CD4-positive, alpha-beta T cell (primary cell): ENCODE measurements at regions not wholly inside any gene's neighbourhood (a gene's known extent, or its start where the extent isn't known, plus 50 kb on each side); places are given as distances from the start of the nearest gene placed in this dataset.

Experiments
- ATAC-seq: fragments of 200-7000 bp; cut with Tn5 transposase; one replicate; pipeline ENCODE4 v1.10.0; 2022; ENCODE audit warnings: mild to moderate bottlenecking; ENCODE audit not compliant: poor library complexity
- CTCF ChIA-PET: fragments of 350-600 bp; sonication (Branson Sonifier 250); formaldehyde crosslinking; loops from one replicate; lab custom pipeline; 2021; ENCODE audit warnings: antibody characterized with exemption, inconsistent platforms; lab: Charles Lee
- POLR2A ChIA-PET: fragments of 350-600 bp; sonication (Branson Sonifier 250); formaldehyde crosslinking; loops from one replicate; lab custom pipeline; 2021; ENCODE audit warnings: antibody characterized with exemption, inconsistent platforms; lab: Charles Lee
- DNase-seq, 14 experiments: peaks; one replicate each; pipeline ENCODE4 v3.0.0-alpha.2; 2013 to 2020; ENCODE audit warnings: mixed read lengths in 2 of 14
- H3K27ac ChIP-seq, 2 donors: one replicate each; pipeline versions ENCODE4 v1.5.1 to v1.7.0; 2013; ENCODE audit warnings: low read length in 2 of 2, low read depth in 1 of 2, mild to moderate bottlenecking in 1 of 2
- H3K27me3 ChIP-seq, 2 experiments: 1 replicate in 1 of 2; 2 replicates in 1 of 2; pipeline versions ENCODE4 v1.6.1 to v1.7.0; 2013; ENCODE audit warnings: low read length in 2 of 2, control low read depth in 1 of 2, mild to moderate bottlenecking in 1 of 2, moderate library complexity in 1 of 2; ENCODE audit not compliant: insufficient read depth in 2 of 2, control insufficient read depth in 1 of 2
- H3K36me3 ChIP-seq: one replicate; pipeline ENCODE4 v1.6.1; 2013; ENCODE audit warnings: low read length, control low read depth; ENCODE audit not compliant: insufficient read depth
- H3K4me1 ChIP-seq: one replicate; pipeline ENCODE4 v1.6.1; 2013; ENCODE audit warnings: low read length, control low read depth; ENCODE audit not compliant: insufficient read depth
- H3K4me3 ChIP-seq: one replicate; pipeline ENCODE4 v1.5.1; 2013; ENCODE audit warnings: mild to moderate bottlenecking, low read length, moderate library complexity
- H3K9me3 ChIP-seq, 2 experiments: 1 replicate in 1 of 2; 2 replicates in 1 of 2; pipeline versions ENCODE4 v1.6.1 to v1.7.0; 2013; ENCODE audit warnings: low read length in 2 of 2, mild to moderate bottlenecking in 2 of 2, control low read depth in 1 of 2, moderate library complexity in 1 of 2; ENCODE audit not compliant: control insufficient read depth in 1 of 2, insufficient read depth in 1 of 2
- H3K27ac Mint-ChIP-seq: one replicate; pipeline ENCODE4 v1.8.0; 2020; ENCODE audit warnings: mixed read lengths
- H3K27me3 Mint-ChIP-seq: one replicate; pipeline ENCODE4 v1.8.0; 2021; ENCODE audit warnings: mixed read lengths
- H3K36me3 Mint-ChIP-seq: one replicate; pipeline ENCODE4 v1.8.0; 2021; ENCODE audit warnings: low read depth, mixed read lengths
- H3K4me1 Mint-ChIP-seq: one replicate; pipeline ENCODE4 v1.8.0; 2021; ENCODE audit warnings: low read depth, mixed read lengths
- H3K4me3 Mint-ChIP-seq: one replicate; pipeline ENCODE4 v1.8.0; 2020; ENCODE audit warnings: mild to moderate bottlenecking, mixed read lengths
- H3K9me3 Mint-ChIP-seq: one replicate; pipeline ENCODE4 v1.8.0; 2020; ENCODE audit warnings: mixed read lengths
- CTCF ChIP-seq: fragments of 200-600 bp; IDR thresholded peaks from one replicate; pipeline ENCODE4 v1.8.0; 2022; ENCODE audit warnings: antibody characterized with exemption, mild to moderate bottlenecking
- intact Hi-C, 2 experiments: fragments of 100-400 bp; cut with DNase I in 1 of 2; cut with micrococcal nuclease in 1 of 2; formaldehyde crosslinking; loops; one replicate each; pipeline versions ENCODE4 v1.15.1 to v1.9.0; 2023 to 2025; cut with DNase I, micrococcal nuclease

GRCh38 chr2:14533131-14533757 lies 99.3 kb upstream of the LRATD1 start:
- no peaks in the 10 kb centered on the region for H3K36me3 ChIP-seq
- H3K27ac ChIP-seq: no peak overlapping the region
- no peak overlapping the region for H3K4me3 Mint-ChIP-seq
- TF ChIP-seq CTCF: no peak
- H3K4me3 ChIP-seq: no peak overlapping the region
- H3K27me3 Mint-ChIP-seq: no peaks in the 10 kb centered on the region
- intact Hi-C loops: no loop called here
- POLR2A ChIA-PET: no interaction called here
- CTCF ChIA-PET: no interaction called here
- no peak overlapping the region for H3K27ac Mint-ChIP-seq
- no peaks in the 10 kb centered on the region for H3K4me1 ChIP-seq
- no peaks in the 10 kb centered on the region for H3K36me3 Mint-ChIP-seq
- ATAC-seq: no peak
- no peak for DNase-seq
- no peaks in the 10 kb centered on the region for H3K4me1 Mint-ChIP-seq
- H3K27me3 ChIP-seq: no peaks in the 10 kb centered on the region
- H3K9me3 ChIP-seq: peaks cover 0 to 5% of the 10 kb centered on the region in 2 experiments
- H3K9me3 Mint-ChIP-seq: no peaks in the 10 kb centered on the region

GRCh38 chr2:14535156-14535555 lies 97.4 kb upstream of the LRATD1 start:
- H3K27me3 ChIP-seq: no peaks in the 10 kb centered on the region
- Mint-ChIP-seq H3K9me3 (no peaks in the 10 kb centered on the region), H3K4me1 (no peaks in the 10 kb centered on the region), H3K36me3 (no peaks in the 10 kb centered on the region), H3K4me3 (no peak overlapping the region), H3K27me3 (no peaks in the 10 kb centered on the region), H3K27ac (no peak overlapping the region)
- H3K36me3 ChIP-seq: no peaks in the 10 kb centered on the region
- intact Hi-C loops: no loop called here
- ChIA-PET POLR2A (no interaction called here), CTCF (no interaction called here)
- H3K4me1 ChIP-seq: no peaks in the 10 kb centered on the region
- TF ChIP-seq CTCF: no peak
- DNase-seq (no peak), ATAC-seq (no peak)
- peaks cover 0 to 5% of the 10 kb centered on the region in 2 experiments for H3K9me3 ChIP-seq
- H3K27ac ChIP-seq: no peak overlapping the region
- H3K4me3 ChIP-seq: no peak overlapping the region

- H3K27me3 ChIP-seq: no peaks in the 10 kb centered on the region
- no peak for DNase-seq
- no peak for TF ChIP-seq CTCF
- no peak overlapping the region for H3K4me3 Mint-ChIP-seq
- H3K27ac Mint-ChIP-seq: no peak overlapping the region
- ATAC-seq: no peak
- POLR2A ChIA-PET: no interaction called here
- no peaks in the 10 kb centered on the region for H3K36me3 ChIP-seq
- H3K27ac ChIP-seq: no peak overlapping the region
- intact Hi-C loops: no loop called here
- H3K36me3 Mint-ChIP-seq: no peaks in the 10 kb centered on the region
- H3K27me3 Mint-ChIP-seq: no peaks in the 10 kb centered on the region
- CTCF ChIA-PET: no interaction called here
- H3K9me3 ChIP-seq: peaks cover 0 to 5% of the 10 kb centered on the region in 2 experiments
- no peaks in the 10 kb centered on the region for H3K4me1 Mint-ChIP-seq
- no peaks in the 10 kb centered on the region for H3K4me1 ChIP-seq
- H3K9me3 Mint-ChIP-seq: peaks cover 4% of the 10 kb centered on the region
- H3K4me3 ChIP-seq: no peak overlapping the region
Measured at GRCh38 chr2:14536976-14537375, 95.5 kb upstream of the LRATD1 start.
